ENCODE measurements at regions not wholly inside any gene's neighbourhood (a gene's known extent, or its start where the extent isn't known, plus 50 kb on each side); places are given as distances from the start of the nearest gene placed in this dataset.

DNA sequence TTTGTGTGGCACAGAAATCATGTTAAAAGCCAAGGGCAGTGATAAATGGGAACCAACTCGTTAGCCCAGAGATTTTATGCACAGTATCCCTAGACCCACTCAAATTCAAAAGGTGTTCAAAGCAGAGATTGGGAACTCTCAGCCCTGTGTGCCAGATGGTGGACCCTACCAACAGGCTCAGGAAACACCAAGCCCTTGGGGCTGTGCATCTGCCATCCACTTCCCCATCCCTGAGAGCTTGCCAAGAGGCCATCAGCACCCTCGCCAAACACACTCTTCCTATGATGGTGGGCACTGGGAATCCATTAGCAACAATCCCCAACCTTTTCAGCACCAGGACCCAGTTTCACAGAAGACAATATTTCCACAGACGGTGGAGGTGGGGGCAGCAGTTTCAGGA is 194.2 kb upstream of the NFIA start:
- H3K36me3 ChIP-seq (ENCODE audit: control insufficient read depth, insufficient read depth, low read length), result no peaks in the 10 kb centered on the region
- DNase-seq (ENCODE audit: low read depth), result no peak
- no peak for TF ChIP-seq CTCF (IDR thresholded peaks at IDR 0.05; ENCODE audit: insufficient read depth, low read length, poor library complexity, severe bottlenecking)
- no peak overlapping the region for H3K4me3 ChIP-seq (ENCODE audit: low read depth, low read length)
- no peaks in the 10 kb centered on the region for H3K27me3 ChIP-seq (ENCODE audit: control insufficient read depth, insufficient read depth, low read length)

- no peak for DNase-seq (ENCODE audit: low read depth)
- Histone ChIP-seq H3K36me3 (ENCODE audit: control insufficient read depth, insufficient read depth, low read length) (no peaks in the 10 kb centered on the region), H3K27me3 (ENCODE audit: control insufficient read depth, insufficient read depth, low read length) (no peaks in the 10 kb centered on the region), H3K4me3 (ENCODE audit: low read depth, low read length) (no peak overlapping the region)
- no peak for TF ChIP-seq CTCF (IDR thresholded peaks at IDR 0.05; ENCODE audit: insufficient read depth, low read length, poor library complexity, severe bottlenecking)
Observed at GRCh38 chr1:60886793-60887331, 195.5 kb upstream of the NFIA start.

- DNase-seq (ENCODE audit: low read depth), result no peak
- Histone ChIP-seq H3K4me3 (ENCODE audit: low read depth, low read length) (no peak overlapping the region), H3K36me3 (ENCODE audit: control insufficient read depth, insufficient read depth, low read length) (no peaks in the 10 kb centered on the region), H3K27me3 (ENCODE audit: control insufficient read depth, insufficient read depth, low read length) (no peaks in the 10 kb centered on the region)
- TF ChIP-seq CTCF (IDR thresholded peaks at IDR 0.05; ENCODE audit: insufficient read depth, low read length, poor library complexity, severe bottlenecking), result no peak
Observed at GRCh38 chr1:60886090-60886489, 196.3 kb upstream of the NFIA start.

GRCh38 chr1:60880202-60880601 is 202.2 kb upstream of the NFIA start:
- no peak for DNase-seq (ENCODE audit: low read depth)
- no peaks in the 10 kb centered on the region for H3K36me3 ChIP-seq (ENCODE audit: control insufficient read depth, insufficient read depth, low read length)
- TF ChIP-seq CTCF (IDR thresholded peaks at IDR 0.05; ENCODE audit: insufficient read depth, low read length, poor library complexity, severe bottlenecking), result no peak
- no peaks in the 10 kb centered on the region for H3K27me3 ChIP-seq (ENCODE audit: control insufficient read depth, insufficient read depth, low read length)
- H3K4me3 ChIP-seq (ENCODE audit: low read depth, low read length), result no peak overlapping the region

DNA sequence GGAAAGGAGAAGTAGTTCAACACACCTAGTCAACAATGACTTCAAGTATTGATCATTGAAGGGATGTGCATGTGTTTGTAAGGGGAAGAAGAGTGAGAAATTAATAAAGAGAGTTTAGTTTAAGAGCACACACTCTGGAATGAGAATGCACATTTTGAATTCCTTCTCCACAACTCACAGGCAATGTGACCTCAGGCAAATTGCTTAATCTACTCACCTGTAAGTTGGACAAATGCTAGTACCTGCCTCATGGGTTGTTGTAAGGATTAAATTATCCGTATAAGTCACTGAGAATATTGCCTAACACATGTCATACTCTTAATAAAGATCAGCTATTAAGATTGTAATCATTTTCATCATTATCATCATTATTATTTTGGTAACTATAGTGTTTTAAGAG is 204.0 kb upstream of the NFIA start:
- DNase-seq (ENCODE audit: low read depth), result no peak
- no peak overlapping the region for H3K4me3 ChIP-seq (ENCODE audit: low read depth, low read length)
- no peak for TF ChIP-seq CTCF (IDR thresholded peaks at IDR 0.05; ENCODE audit: insufficient read depth, low read length, poor library complexity, severe bottlenecking)
- H3K36me3 ChIP-seq (ENCODE audit: control insufficient read depth, insufficient read depth, low read length), result no peaks in the 10 kb centered on the region
- H3K27me3 ChIP-seq (ENCODE audit: control insufficient read depth, insufficient read depth, low read length), result no peaks in the 10 kb centered on the region

GRCh38 chr1:60877376-60877775 is 205.0 kb upstream of the NFIA start:
- Histone ChIP-seq H3K27me3 (ENCODE audit: control insufficient read depth, insufficient read depth, low read length) (no peaks in the 10 kb centered on the region), H3K4me3 (ENCODE audit: low read depth, low read length) (no peak overlapping the region), H3K36me3 (ENCODE audit: control insufficient read depth, insufficient read depth, low read length) (no peaks in the 10 kb centered on the region)
- DNase-seq (ENCODE audit: low read depth), result no peak
- TF ChIP-seq CTCF (IDR thresholded peaks at IDR 0.05; ENCODE audit: insufficient read depth, low read length, poor library complexity, severe bottlenecking), result no peak

Data from kidney epithelial cell (primary cell).